Astrocyte of the hippocampus (primary cell): ENCODE measurements at regions not wholly inside any gene's neighbourhood (a gene's known extent, or its start where the extent isn't known, plus 50 kb on each side); places are given as distances from the start of the nearest gene placed in this dataset.
"Not testable (repeated sequence)": the region's sequence is repeated elsewhere in the genome, so short reads cannot be mapped to it uniquely, and the experiment has no call there.

Experiments used
- DNase-seq: peaks from one replicate; pipeline ENCODE4 v3.0.0; 2011; ENCODE audit warnings: low read depth, low spot score

DNA sequence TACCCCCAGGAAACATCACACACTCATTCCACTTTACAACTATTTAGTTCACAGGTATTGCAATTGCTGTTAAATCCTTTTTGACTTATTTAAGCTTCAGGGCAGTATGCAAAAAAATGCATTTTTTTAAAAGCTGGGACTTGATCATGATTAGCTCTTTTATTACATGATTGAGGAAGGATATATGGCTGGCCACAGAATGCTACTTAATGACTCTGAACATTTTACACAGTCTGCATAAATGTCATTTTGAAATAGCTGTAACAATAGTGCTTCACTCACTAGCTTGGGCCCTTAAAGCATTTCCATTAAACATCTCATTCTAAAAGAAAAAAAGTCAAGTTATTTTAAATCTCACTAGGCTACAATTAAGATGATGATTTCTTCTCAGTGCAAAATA is 429.7 kb downstream of the FRK start:
- no peak for DNase-seq

DNA sequence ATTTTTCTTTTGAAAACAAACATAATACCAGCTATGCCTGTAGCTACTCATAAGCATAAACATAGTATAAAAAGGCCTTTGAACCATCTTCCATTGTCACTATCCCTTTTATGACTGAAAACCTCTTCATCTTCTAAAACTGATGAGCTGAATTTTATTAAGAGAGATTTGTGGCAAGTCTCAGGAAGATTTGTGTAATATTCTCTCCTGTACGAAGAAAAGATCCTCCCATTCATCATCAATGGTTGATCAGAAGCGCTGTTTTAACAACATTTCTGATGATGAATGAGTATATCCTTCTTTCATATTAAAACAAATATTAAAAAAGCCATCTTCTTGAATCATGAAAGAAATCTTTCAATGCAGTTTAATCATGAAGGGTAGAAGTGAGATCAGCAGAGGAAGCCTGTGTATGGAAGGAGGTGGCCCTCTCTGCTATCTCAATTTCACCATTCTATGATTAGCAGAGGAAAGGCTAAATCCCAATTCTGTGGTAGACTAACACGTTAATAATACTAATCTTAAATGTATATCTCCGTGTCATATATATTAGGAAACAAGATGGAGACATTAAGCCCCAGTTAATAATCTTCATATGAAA is 430.2 kb downstream of the FRK start:
- no peak for DNase-seq

DNA sequence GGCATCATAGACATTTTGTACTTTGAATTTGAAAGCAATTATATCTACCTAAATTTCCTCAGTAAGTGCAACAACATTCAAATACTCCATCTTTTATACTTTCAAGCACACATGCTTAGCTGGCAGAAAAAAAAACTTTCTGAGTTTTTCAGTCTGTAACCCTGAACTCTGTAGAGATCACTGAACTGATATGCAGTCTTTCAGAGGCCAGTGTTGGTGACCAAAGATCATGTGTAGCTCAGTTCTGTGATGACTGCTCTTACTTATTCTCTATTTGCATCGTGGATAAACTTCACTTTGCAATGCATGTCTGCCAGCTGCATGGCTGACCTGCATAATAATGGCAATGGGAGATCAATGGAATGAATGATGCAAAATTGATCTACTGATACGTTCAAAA is 431.3 kb downstream of the FRK start:
- DNase-seq, result no peak

GRCh38 chr6:115618256-115618655 is 442.4 kb downstream of the FRK start:
- no peak for DNase-seq

DNA sequence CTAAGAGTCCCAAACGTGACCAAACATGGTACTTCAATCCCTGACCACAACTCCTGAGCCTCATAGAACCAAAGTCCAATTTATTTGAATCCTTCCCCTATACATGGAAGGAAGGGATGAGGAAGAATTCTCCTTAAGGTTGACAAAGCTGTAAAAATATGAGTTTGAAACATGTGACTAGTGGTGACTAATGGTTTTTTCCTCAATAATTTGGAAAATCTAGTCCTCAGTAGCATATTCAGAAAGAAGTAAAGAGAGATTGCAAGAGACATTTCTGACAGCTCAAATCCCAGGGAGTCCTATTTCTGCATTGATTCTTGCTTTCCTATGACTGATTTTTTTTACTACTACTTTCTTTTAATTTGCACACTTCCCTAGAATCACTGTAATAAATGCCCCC is 443.7 kb downstream of the FRK start:
- no peak for DNase-seq

GRCh38 chr6:115613488-115613887 is 447.2 kb downstream of the FRK start:
- peak; percentile 84 for DNase-seq

DNA sequence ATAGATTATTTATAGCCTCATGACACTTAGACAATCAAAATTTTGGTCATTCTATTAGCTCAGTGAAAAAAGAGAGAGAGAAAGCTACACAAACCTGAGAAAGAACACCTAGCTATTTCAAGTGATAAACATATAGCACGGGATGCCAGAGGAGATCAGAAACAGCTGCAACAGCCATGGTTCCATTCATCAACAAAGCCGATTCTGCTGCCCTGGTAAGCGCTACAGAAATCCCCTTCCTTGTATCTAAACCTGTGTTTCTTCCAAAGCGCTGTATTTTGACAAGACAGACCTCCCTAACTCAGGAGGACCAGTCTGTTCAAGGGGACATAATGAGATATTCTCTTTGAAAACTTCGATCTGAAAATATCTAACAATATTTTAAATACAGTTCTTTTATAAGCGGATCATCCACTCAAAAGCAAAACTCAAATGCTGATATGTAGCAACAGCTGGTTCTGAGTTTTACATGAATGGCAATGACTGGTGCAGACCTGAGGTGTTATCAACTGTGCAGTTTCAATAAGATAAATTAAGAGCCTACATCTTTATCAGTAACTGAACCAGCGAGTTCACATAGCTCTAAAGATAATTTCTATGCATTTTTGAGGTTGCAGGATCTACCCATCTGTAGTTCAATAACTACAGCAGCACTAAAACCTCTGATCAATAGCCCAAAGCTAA is 447.8 kb downstream of the FRK start:
- no peak for DNase-seq

DNA sequence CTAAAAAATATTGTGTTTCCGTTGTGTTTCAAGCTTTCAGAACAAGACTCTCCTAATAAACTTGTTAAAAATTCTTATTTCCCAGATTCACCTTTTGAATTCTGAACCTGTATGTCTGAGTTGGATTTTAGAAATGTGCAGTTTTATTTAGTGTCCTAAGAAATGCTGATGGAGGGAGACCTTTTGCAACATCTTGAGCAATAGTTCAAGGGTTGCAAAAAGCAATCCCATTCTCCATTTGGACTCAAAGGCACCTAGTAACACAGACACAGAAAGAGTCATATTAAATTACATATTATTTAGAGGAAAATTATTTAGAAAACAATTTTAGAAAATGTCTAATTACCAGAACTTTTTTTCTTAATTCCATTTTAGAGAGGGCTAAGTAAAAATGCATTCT is 448.5 kb downstream of the FRK start:
- no peak for DNase-seq

DNA sequence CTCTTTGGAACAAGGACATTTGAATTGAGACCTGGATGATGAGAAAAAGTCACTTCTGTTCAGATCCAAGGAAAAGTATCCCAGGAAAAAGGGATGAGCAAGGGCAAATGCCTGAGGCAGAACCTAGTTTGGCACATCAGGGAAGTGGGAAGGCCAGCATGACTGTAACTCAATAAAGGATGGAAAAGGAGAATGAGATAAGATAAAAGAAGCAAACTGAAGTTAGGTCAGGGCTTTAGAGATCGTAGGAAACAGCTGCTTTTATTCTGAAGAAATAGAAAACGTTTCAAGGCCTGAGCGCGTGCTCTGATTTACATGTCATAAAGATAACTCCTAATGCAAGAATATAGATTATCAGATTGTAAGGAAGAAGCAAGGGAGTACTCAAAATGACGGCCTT is 450.0 kb downstream of the FRK start:
- DNase-seq, result no peak

DNA sequence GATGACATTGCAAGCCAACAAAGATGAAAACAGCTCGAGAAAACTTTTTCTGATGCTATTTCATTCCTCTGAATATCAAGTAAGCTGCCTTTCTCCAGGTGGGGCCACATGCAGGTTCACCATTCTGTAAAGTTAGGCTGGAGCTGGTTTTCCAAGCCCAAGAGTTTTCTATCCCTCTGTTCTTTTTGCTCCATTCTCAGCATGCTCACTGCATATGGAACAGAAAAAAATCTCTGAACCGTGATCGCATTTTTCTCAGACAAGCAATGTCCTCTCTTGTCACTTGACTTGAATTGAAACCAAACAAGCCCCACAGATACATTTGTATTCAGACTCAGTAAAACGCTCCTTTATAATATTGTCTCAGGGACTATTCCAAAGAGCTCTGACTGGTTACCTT is 451.6 kb downstream of the FRK start:
- no peak for DNase-seq

DNA sequence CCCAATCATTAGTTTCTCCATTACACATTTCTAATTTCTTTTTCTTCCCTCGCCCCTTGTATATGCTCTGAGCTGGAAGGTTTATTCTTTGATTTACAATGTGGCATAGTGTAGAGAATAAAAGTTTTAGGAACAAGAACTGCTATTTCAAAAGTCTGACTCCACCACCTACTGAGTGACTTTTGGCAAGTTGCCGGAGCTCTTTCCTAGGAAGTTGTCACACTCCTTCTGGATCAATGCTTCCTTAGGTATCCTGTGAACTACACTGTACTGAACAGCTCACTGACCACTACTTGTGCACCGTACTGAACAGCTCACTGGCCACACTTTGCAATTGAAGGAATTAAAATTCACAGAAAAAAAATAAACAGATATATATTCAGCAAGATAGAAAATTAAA is 458.2 kb downstream of the FRK start:
- DNase-seq, result peak; percentile 14

GRCh38 chr6:115601509-115601908 is 459.2 kb downstream of the FRK start:
- DNase-seq, result no peak

- no peak for DNase-seq
Observed at GRCh38 chr6:115601064-115601463, 459.6 kb downstream of the FRK start.

DNA sequence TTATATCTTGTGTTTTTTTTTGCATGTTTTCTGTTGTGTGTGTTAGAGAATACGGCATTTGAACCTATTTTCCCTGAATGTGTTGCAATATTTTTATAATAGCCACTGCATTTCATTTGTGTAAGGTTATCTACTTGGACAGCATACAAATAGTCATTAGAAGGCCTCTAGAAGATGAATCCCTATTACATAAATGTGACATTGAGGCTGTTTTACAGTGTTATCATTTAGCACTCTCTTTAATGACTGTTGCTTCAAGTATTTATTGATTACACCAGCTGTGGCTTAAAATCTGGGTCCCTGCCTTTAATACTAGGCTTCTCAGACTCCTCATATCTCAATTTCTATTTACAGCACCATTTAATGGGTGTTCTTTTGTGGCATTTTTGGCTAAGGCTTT is 465.8 kb downstream of the FRK start:
- no peak for DNase-seq

GRCh38 chr6:115592025-115592424 is 468.7 kb downstream of the FRK start:
- DNase-seq, result no peak

DNA sequence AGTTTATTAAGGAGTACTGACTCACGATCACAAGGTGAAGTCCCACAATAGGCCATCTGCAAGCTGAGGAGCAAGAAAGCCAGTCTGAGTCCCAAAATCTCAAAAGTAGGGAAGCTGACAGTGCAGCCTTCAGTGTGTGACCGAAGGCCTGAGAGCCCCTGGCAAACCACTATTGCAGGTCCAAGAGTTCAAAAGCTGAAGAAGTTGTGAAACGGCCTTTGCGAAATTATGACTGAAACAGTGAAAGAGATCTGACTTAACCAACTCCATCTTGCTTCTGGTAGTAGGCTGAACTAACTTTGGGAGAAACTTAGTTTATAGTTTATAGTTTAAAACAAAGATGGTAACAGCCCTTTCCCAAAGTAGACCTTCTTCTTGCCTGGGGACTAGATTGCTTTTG is 471.6 kb downstream of the FRK start:
- DNase-seq, result not testable (repeated sequence)

GRCh38 chr6:115583290-115583689 is 477.4 kb downstream of the FRK start:
- no peak for DNase-seq

DNA sequence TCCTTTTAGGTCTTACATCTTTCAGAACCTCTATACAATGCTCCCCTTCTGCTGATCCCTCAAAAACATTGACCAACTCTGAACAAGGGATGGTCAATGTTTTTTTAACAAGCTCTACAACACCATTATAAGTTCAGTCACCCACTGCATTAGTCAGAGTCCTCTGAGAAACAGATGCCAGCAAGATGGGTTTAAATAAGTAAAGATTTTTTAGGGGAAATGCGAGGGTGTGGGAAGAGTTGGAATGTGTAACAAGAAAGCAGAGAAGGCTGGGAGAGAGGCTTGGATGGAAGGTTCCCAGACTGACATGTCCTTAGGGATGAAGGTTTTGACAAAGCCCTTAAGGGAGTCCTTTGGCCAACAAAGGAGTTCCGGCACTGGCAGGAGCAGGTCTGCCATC is 478.3 kb downstream of the FRK start:
- DNase-seq, result no peak

- not testable (repeated sequence) for DNase-seq
Observed at GRCh38 chr6:115579565-115579964, 481.1 kb downstream of the FRK start.

DNA sequence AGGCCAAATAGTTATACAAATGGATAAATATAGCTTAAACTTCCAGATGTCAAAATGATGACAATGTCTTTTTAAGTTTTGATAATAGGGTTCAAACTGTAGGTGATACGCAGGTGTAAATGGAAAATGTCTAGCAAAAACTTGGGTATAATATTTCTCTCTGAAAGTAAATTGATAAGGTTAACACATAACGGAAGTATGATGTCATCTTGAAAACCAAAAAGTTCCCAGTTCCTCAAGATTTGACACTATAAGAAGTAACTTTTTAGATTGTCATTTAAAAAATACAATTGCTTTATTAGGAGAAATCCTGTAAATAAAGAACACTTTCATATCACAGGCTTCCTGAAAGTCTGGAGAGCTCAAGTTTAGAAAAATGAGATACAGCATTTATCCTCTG is 483.4 kb downstream of the FRK start:
- DNase-seq, result no peak

- DNase-seq, result no peak
Observed at GRCh38 chr6:115575285-115575684, 485.4 kb downstream of the FRK start.

DNA sequence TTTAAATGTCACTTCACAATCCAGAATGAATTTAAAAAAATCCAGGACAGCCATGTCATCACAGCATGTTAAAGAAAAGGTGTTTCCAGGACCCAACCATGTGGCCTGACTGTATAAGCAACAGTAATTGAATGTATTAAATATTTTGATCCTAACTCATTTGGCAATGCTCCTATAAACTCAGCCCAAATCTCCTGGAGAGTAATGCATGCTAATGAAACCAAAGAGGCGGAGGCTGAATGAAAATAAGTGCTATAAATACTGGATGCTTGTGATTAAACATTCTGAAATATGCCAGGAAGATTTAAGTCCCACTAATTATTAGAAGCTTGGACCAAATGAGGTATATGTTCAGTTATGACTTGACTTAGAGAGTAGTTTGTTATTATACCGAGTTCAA is 486.8 kb downstream of the FRK start:
- peak; percentile 9 for DNase-seq

- peak; percentile 11 for DNase-seq
Observed at GRCh38 chr6:115570331-115570730, 490.4 kb downstream of the FRK start.

GRCh38 chr6:115554060-115554459 is 506.6 kb downstream of the FRK start:
- DNase-seq, result no peak
